Ovary (tissue), 3 donors: ENCODE measurements at regions not wholly inside any gene's neighbourhood (a gene's known extent, or its start where the extent isn't known, plus 50 kb on each side); places are given as distances from the start of the nearest gene placed in this dataset.

ENCODE experiments used
- CTCF ChIP-seq, 3 donors: fragments of 450-650 bp in 2 of 3; fragments of 200-600 bp in 1 of 3; IDR thresholded peaks; one replicate each; pipeline versions ENCODE4 v1.5.1 to v1.8.0; 2016 to 2022; ENCODE audit warnings: antibody characterized with exemption in 3 of 3, mild to moderate bottlenecking in 1 of 3
- POLR2A ChIP-seq: fragments of 450-650 bp; IDR thresholded peaks from one replicate; pipeline ENCODE4 v1.6.1; 2017; ENCODE audit warnings: antibody characterized with exemption, mild to moderate bottlenecking, moderate library complexity
- donor health status: DM: no; HTN: no; CAD: no.

- TF ChIP-seq CTCF (IDR thresholded peaks at IDR 0.05) = no peak
- TF ChIP-seq POLR2A = no peak
These were observed 91.7 kb upstream of the BCAT1 start for GRCh38 chr12:25040593-25040992.
